ENCODE measurements at regions not wholly inside any gene's neighbourhood (a gene's known extent, or its start where the extent isn't known, plus 50 kb on each side); places are given as distances from the start of the nearest gene placed in this dataset.

DNA sequence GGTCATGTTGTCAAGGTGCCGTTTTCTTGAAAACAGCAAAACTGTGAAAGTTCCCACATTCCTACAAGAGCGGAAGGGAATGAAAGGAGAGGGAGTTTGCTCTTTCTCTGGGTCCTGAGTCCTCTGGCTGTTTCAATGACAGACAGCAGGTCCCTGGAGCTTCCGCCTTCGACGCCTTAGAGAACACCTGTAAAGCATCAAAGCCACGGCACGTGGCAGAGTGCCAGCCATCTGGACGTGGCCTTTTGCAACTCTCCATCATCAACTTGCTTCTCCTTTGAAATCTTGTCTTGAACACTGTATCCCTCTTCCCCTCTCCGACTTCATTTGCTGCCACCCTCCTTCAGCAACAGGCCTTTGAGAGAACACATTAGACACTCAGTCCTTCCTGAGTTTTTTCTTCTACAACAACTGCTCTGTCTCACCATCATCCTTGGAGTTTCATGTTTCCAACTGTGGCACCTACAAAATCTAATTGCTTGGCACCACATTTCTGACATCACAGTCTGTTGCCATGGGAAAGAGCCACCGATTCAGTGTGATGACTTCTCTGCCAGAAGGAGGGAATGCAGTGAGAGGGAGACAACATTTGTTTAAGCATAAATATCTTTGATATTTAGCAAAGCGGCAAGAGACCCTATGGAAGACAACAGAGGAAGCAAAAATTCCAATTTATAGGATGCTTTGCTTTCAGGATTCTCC lies 204.9 kb upstream of the PTER start:
- no peak overlapping the region for H4K5ac ChIP-seq (ENCODE audit: insufficient read length, low read depth, low read length)
- no peak overlapping the region for H3K14ac ChIP-seq (ENCODE audit: insufficient read length)
- no peak overlapping the region for H3K27ac ChIP-seq (ENCODE audit: low read depth, low read length)
- no peak overlapping the region for H2AK5ac ChIP-seq (ENCODE audit: low read depth, low read length)
- H2BK15ac ChIP-seq (ENCODE audit: low read length), result peak overlapping the region; percentile 84; the same call in 1 of the 2 replicates
- H2BK20ac ChIP-seq (ENCODE audit: low read length), result no peak overlapping the region
- H3K4ac ChIP-seq (replicated peaks; ENCODE audit: insufficient read length, low read depth, low read length), result no peak overlapping the region
- H2BK120ac ChIP-seq (replicated peaks; ENCODE audit: low read depth, low read length), result no peak overlapping the region
- WGBS, 2 experiments (ENCODE audit: extremely low coverage in 1 of 2, insufficient coverage in 1 of 2, insufficient read length in 1 of 2, insufficient replicate concordance in 2 of 2, low coverage in 1 of 2, low lambda C conversion rate in 2 of 2, missing lambda C conversion rate in 1 of 2), result 92% methylated on average over 11 of the region's 11 CpGs; no CpG with 5 or more reads in 1 of the 2 experiments
- ChIA-PET POLR2A (ENCODE audit: partially characterized antibody) (no interaction called here), CTCF (ENCODE audit: partially characterized antibody) (no interaction called here)
- no peaks in the 10 kb centered on the region for H3K79me2 ChIP-seq (ENCODE audit: control insufficient read depth in 1 of 2, insufficient read depth in 2 of 2, low read length in 2 of 2)
- H3K27me3 ChIP-seq (replicated peaks in 1 of 4; ENCODE audit: control insufficient read depth in 3 of 4, extremely low read depth in 1 of 4, insufficient read depth in 3 of 4, low read length in 3 of 4), result no peaks in the 10 kb centered on the region
- H3K23ac ChIP-seq (ENCODE audit: insufficient read length), result no peak overlapping the region
- H3K36me3 ChIP-seq (ENCODE audit: control insufficient read depth in 2 of 4, insufficient read depth in 4 of 4, low read length in 3 of 4), result no peaks in the 10 kb centered on the region; a peak in 1 of 8 replicates
- H3K56ac ChIP-seq (replicated peaks; ENCODE audit: insufficient read length, low read depth, low read length), result no peak overlapping the region
- H3K79me1 ChIP-seq (ENCODE audit: low read depth, low read length), result no peaks in the 10 kb centered on the region
- no peak overlapping the region for H3K4me3 ChIP-seq (ENCODE audit: extremely low read depth in 1 of 4, insufficient read depth in 2 of 4, low read depth in 3 of 4, low read length in 4 of 4)
- no peaks in the 10 kb centered on the region for H4K20me1 ChIP-seq (replicated peaks in 1 of 2; ENCODE audit: control insufficient read depth in 1 of 2, insufficient read depth in 2 of 2, low read length in 2 of 2)
- H2BK5ac ChIP-seq (ENCODE audit: low read depth, low read length), result 0 out of 2 replicates have a peak overlapping the region, but pooled peaks have one; percentile 56
- no peak overlapping the region for H3K4me2 ChIP-seq (ENCODE audit: insufficient read depth in 1 of 2, low read depth in 2 of 2, low read length in 2 of 2)
- H2AFZ ChIP-seq (ENCODE audit: low read length), result no peak overlapping the region
- peak overlapping the region; percentile 43; the same call in 1 of the 2 replicates for H2BK12ac ChIP-seq (ENCODE audit: low read depth, low read length)
- H3K9me3 ChIP-seq (ENCODE audit: insufficient read depth in 2 of 2, low read depth in 1 of 2, low read length in 1 of 2), result peaks cover 0 to 5% of the 10 kb centered on the region in 2 experiments; a peak in 1 of 4 replicates
- H3K18ac ChIP-seq (ENCODE audit: extremely low read depth, low read length), result no peak overlapping the region
- FAIRE-seq (no peak), DNase-seq (ENCODE audit: low read depth in 1 of 2, low spot score in 2 of 2) (no peak)
- H4K8ac ChIP-seq (ENCODE audit: extremely low read depth, insufficient read depth, low read length), result no peak overlapping the region
- no peaks in the 10 kb centered on the region; a peak in 1 of 7 replicates for H3K4me1 ChIP-seq (replicated peaks in 1 of 4; ENCODE audit: control insufficient read depth in 3 of 4, insufficient read depth in 4 of 4, low read length in 3 of 4)
- no peaks in the 10 kb centered on the region for H3K23me2 ChIP-seq (ENCODE audit: low read depth, low read length)
- H3K9ac ChIP-seq (replicated peaks in 1 of 4; ENCODE audit: extremely low read depth in 1 of 4, low read depth in 3 of 4, low read length in 3 of 4), result no peak overlapping the region
- H4K91ac ChIP-seq (replicated peaks; ENCODE audit: insufficient read length, low read length), result no peak overlapping the region
- TF ChIP-seq TAF7 (optimal IDR thresholded peaks at IDR 0.05; ENCODE audit: borderline replicate concordance, low read depth, low read length) (no peak), SP4 (IDR thresholded peaks at IDR 0.05; ENCODE audit: low read length) (no peak), KDM4A (IDR thresholded peaks at IDR 0.05; ENCODE audit: low read depth, low read length, severe bottlenecking) (no peak), EGR1 (IDR thresholded peaks at IDR 0.05; ENCODE audit: borderline replicate concordance, low read depth, low read length) (no peak), KDM1A (IDR thresholded peaks at IDR 0.05; ENCODE audit: borderline replicate concordance, low read length) (no peak), JUND (IDR thresholded peaks at IDR 0.05; ENCODE audit: low read length) (no peak), HDAC2 (IDR thresholded peaks at IDR 0.05; ENCODE audit: borderline replicate concordance in 1 of 2, low read depth in 2 of 2, low read length in 2 of 2) (no peak), NANOG (IDR thresholded peaks at IDR 0.05; ENCODE audit: insufficient read depth, low read depth, low read length, poor library complexity, severe bottlenecking) (no peak), CBX8 (IDR thresholded peaks at IDR 0.05; ENCODE audit: borderline replicate concordance, low read depth, low read length) (no peak)
- TF ChIP-seq, protein P1, sequence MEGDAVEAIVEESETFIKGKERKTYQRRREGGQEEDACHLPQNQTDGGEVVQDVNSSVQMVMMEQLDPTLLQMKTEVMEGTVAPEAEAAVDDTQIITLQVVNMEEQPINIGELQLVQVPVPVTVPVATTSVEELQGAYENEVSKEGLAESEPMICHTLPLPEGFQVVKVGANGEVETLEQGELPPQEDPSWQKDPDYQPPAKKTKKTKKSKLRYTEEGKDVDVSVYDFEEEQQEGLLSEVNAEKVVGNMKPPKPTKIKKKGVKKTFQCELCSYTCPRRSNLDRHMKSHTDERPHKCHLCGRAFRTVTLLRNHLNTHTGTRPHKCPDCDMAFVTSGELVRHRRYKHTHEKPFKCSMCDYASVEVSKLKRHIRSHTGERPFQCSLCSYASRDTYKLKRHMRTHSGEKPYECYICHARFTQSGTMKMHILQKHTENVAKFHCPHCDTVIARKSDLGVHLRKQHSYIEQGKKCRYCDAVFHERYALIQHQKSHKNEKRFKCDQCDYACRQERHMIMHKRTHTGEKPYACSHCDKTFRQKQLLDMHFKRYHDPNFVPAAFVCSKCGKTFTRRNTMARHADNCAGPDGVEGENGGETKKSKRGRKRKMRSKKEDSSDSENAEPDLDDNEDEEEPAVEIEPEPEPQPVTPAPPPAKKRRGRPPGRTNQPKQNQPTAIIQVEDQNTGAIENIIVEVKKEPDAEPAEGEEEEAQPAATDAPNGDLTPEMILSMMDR (IDR thresholded peaks at IDR 0.05; ENCODE audit: control extremely low read depth in 1 of 3, insufficient read depth in 1 of 3, low read depth in 1 of 3, low read length in 3 of 3), result no peak
